ENCODE measurements at regions not wholly inside any gene's neighbourhood (a gene's known extent, or its start where the extent isn't known, plus 50 kb on each side); places are given as distances from the start of the nearest gene placed in this dataset.
"Not testable (repeated sequence)": the region's sequence is repeated elsewhere in the genome, so short reads cannot be mapped to it uniquely, and the experiment has no call there.

DNA sequence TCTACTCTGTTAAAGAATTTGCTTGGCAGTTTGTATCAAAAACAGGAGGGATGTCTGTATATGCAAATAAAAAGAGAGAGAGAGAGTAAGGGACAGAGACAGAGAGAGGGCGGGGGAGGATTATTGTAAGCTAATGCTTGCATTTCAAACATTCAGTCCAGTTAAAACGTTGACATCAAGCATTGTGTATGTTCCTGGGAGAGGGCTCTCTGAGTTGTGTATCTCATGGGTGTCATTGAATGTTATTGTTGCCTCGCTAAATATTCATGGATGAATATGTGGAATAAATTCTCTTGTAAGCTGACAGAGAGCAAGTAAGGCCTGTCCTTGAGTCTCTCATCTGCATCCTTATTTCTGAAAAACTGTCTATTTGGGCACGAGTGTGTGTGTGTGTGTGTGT is 78.8 kb upstream of the VRK1 start:
- H3K4me3 ChIP-seq (ENCODE audit: low read length): no peak overlapping the region
- TF ChIP-seq ZNF274 (IDR thresholded peaks at IDR 0.05; ENCODE audit: low read depth, low read length): no peak

DNA sequence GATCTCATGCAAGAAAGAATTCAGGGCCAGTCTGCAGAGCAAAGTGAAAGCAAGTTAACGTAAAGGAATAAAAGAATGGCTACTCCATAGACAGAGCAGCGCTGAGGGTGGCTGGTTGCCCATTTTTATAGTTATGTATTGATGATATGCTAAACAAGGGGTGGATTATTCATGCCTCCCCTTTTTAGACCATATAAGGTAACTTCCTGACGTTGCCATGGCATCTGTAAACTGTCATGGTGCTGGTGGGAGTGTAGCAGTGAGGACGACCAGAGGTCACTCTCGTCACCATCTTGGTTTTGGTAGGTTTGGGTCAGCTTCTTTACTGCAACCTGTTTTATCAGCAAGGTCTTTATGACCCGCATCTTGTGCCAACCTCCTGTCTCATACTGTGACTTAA is 76.5 kb upstream of the VRK1 start:
- not testable (repeated sequence) for H3K4me3 ChIP-seq (ENCODE audit: low read length)

DNA sequence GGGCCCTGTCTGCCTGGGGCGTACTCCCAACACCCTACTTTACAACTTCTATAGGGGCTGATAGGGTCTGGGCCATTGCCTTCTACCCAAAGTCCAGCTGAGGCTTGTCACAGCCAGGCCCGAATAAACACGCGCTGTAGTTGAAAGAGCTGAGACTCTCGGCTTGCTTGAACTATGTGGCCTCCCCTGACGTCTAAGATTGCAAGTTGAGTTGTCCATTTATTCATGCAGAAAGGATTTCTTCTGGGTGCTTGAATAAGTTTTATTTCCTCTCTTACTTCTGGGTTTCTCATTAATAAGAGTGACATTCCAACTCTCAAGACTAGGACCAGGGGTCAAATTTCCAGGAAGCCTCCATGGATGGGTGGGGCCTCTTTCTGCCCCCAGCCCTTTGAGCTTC is 74.4 kb upstream of the VRK1 start:
- TF ChIP-seq ZNF274 (IDR thresholded peaks at IDR 0.05; ENCODE audit: low read depth, low read length): no peak
- H3K4me3 ChIP-seq (ENCODE audit: low read length): no peak overlapping the region

DNA sequence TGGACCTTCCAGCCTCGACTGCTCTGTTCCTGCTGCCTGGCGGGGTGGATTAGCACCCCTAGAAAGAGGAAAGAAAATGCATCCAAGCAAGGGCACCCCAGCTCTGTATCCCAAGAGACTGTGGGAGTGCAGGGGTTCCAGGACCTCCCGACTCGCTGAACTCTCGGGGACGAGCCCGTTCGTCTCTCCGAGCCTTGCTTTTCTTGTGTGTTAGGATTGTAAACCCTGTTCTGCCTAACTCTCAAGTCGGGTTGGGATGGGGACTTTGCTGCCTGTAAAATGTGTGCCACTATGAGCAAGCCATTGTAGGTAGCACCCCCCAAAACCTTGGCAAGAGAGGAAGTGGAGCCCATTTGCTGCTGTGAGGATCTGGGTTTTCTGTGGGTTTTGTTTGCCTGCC is 73.2 kb upstream of the VRK1 start:
- no peak overlapping the region for H3K4me3 ChIP-seq (ENCODE audit: low read length)
- no peak for TF ChIP-seq ZNF274 (IDR thresholded peaks at IDR 0.05; ENCODE audit: low read depth, low read length)

DNA sequence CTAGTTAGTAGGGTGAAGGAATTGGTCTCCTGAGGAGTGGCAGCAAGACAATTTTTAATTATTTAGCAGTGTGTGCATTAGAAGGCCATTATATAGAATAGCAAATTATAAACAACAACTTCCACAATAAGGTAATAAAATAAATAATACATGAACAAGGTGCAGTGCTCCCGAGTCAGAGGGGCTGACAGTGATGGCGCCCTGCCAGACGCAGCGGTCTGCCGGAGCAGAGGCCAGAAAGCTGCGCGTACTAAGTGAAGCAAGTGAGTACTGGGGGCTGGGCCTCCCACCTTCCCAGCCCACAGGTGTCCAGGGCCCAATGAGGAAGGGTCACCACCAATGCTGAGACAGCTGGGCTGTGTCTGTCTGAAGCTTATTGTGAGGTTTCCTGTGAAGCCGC is 72.0 kb upstream of the VRK1 start:
- no peak for TF ChIP-seq ZNF274 (IDR thresholded peaks at IDR 0.05; ENCODE audit: low read depth, low read length)

DNA sequence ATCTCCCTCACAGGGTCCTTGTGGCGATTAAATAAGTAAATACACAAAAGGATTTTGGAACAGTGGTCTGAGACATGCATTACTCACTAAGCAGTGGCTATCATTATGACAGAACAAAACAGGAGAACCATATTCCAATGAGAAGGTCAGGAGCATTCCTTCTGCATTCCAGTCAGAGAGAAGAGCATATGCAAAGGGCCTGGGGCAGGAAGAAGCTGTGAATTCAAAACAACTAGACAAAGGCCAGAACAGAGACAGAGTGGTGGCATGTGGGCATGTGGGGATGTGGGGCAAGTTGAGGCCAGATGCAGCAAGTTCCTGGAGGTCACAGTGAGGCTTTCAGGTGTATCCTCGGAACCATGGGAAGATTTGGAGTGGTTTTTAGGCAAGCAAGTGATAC is 70.1 kb upstream of the VRK1 start:
- no peak for TF ChIP-seq ZNF274 (IDR thresholded peaks at IDR 0.05; ENCODE audit: low read depth, low read length)
- no peak overlapping the region for H3K4me3 ChIP-seq (ENCODE audit: low read length)

More for the DNA sequence above, 72.0 kb upstream of the VRK1 start:
- H3K4me3 ChIP-seq (ENCODE audit: low read length): no peak overlapping the region

DNA sequence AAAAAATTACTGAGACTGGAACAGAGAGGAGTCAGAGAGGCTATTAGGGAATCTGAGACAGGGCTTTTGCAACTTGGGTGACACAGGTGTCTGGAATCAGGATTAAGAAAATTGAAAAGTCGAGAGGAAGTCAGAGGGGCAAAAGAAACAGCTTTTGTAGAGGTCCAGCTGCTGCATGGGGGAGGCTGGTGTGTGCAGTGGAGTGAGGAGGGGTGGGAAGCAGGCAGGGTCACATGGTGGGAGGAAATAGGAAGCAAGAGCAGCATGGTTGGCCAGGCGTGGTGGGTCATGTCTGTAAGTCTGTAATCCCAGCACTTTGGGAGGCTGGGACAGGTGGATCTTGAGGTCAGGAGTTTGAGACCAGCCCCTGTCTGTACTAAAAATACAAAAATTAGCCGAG is 69.7 kb upstream of the VRK1 start:
- TF ChIP-seq ZNF274 (IDR thresholded peaks at IDR 0.05; ENCODE audit: low read depth, low read length): no peak
- no peak overlapping the region for H3K4me3 ChIP-seq (ENCODE audit: low read length)

DNA sequence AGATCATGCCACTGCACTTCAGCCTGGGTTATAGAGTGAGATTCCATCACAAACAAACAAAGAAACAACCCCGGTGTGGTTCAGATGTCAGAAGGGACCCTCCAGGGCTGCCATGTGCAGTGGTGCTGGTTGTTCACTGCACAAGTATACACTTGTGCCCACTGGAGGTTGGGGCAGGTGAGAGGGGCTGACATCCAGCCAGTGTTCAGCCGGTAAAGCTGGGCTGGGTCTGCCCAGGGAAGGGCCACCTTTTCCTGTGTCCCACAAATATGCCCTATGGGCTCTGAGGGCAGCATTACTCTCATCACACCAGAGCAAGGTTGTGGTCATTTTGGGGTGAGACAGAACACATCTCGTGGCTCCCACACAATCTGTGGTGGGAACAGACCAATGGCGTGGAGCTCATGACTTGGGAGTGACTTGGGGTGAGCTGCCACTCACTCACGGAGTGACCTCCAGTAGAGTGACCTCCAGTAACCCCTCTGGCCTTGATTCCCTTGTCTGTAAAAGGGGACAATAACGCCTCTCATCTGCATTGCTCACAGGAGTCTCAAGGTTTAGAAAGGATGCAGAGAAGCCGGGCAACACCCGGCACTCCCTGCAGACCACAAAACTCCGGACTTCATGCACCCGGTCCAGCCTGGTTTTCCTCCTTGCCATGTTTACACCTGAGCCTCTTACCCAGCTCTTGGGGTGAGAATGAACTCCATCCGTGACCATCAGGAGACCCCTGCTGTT is 69.0 kb upstream of the VRK1 start:
- H3K4me3 ChIP-seq (ENCODE audit: low read length): no peak overlapping the region
- no peak for TF ChIP-seq ZNF274 (IDR thresholded peaks at IDR 0.05; ENCODE audit: low read depth, low read length)

DNA sequence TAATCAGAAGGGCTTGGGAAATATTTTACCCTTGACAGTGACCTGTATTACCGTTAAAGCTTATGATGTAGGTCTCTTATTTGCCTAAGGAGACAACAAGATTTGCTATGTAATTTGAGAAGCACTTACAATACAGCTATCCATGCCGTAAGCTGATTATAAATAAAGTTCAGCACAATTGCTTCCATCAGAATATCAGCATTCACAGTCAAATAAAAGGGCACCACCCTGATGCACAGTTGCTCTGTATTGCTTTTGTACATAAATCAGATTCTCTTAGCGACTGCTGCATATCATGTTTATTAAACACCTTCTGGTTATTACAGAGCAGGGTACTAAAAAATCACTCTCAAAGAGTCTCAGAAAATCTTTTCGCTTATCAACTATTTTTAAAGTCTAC is 67.3 kb upstream of the VRK1 start:
- H3K4me3 ChIP-seq (ENCODE audit: low read length): no peak overlapping the region
- TF ChIP-seq ZNF274 (IDR thresholded peaks at IDR 0.05; ENCODE audit: low read depth, low read length): no peak

DNA sequence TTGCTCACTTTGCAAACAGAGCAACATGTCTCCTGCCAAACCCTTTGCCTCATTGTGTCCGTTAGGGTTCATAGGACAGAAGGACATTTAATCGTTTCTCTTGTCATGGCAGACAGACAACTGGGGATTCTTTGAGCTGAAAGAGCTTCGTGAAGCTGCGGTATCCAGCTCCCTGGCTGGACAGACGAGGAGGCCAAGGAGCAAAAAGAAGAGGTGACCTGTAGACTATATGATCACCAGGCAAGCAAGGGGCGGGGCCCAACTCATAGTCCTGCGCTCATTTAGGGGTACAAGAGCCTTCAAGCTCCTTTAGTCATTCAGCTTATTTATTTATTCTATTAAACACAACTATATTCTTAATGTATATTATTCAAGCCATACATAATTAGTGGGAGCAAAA is 66.8 kb upstream of the VRK1 start:
- no peak for TF ChIP-seq ZNF274 (IDR thresholded peaks at IDR 0.05; ENCODE audit: low read depth, low read length)
- H3K4me3 ChIP-seq (ENCODE audit: low read length): no peak overlapping the region

DNA sequence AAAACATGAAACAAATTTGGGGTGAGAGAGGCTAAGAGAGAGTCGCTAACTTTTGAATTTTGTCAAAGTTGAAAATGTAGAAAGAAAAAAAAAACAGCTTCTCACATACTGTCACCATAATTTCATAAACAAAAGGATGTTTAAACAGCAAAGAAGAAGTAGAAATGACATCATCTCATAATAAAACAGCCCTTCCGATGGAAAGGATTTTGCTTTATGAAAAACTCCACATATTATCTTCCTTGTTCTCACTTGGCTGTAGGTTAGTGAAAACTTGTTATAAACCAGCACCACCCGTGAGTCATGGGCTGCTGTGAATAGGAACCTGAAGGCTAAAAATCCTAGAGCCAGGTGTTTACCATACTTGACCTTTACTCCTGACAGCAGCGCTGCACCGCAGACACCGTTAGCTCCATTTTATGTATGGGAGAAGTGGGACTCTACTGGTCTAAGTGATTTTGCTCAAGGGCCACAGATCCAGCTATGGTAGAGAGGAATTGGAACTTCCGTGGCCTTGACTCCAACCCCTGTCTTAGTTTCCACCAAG is 63.0 kb upstream of the VRK1 start:
- no peak overlapping the region for H3K4me3 ChIP-seq (ENCODE audit: low read length)
- no peak for TF ChIP-seq ZNF274 (IDR thresholded peaks at IDR 0.05; ENCODE audit: low read depth, low read length)

DNA sequence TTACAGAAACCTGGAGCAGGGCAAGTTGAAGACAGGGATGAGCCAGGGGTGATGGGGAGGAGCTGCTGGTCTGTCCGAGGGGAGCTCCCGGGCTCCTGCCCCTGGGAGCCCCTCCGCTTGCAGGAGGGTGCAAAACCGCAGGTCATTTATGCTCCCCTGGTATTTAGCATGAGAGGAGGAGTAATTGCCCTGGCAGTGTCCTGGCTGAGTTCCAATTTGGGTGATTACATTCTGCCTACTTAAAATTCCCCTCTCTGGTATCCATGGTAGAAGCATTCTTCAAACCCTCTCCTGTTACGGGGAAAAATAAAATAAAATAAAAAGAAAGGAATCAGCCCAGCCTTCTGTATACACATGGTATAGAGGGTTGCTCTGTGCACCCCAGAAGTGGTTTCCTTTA is 61.7 kb upstream of the VRK1 start:
- no peak for TF ChIP-seq ZNF274 (IDR thresholded peaks at IDR 0.05; ENCODE audit: low read depth, low read length)
- H3K4me3 ChIP-seq (ENCODE audit: low read length): no peak overlapping the region

DNA sequence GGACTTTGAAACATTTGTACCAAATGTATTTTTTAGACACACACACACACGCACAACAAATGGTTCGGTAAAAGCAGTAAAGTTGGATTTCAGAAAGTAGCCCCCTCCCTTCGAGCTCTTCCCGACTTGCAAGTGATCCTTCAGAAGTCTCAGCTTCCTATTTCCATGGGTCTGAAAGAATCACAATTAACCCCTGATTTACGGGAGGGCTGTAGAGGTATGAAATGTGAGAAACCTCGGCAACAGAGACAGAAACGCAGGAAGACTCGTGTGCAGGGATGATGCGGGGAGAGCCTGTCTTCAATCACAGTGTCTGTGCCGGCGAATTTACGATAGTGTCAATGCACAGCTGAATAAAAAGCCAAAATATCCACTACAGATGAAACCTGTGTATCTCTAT is 60.7 kb upstream of the VRK1 start:
- TF ChIP-seq ZNF274 (IDR thresholded peaks at IDR 0.05; ENCODE audit: low read depth, low read length): no peak
- H3K4me3 ChIP-seq (ENCODE audit: low read length): no peak overlapping the region

DNA sequence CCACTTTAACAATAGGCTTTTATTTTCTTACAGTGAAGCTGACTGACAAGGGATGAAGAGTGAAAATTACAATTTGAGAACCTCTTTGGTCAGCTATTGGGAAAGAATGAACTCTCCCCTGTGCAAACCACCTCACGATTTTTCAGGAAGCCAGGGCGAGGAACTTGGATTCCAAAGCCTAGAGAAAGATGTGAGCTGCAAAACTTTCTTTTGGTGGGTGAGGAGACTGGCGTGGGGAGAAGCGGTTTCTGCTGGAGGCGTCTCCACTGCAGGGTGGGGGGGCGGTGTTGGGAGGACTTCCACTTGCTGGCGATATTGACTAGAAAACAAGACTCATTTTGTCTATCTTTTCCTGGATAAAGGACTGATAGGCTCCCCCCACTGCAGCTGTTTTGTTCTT is 59.3 kb upstream of the VRK1 start:
- H3K4me3 ChIP-seq (ENCODE audit: low read length): no peak overlapping the region
- TF ChIP-seq ZNF274 (IDR thresholded peaks at IDR 0.05; ENCODE audit: low read depth, low read length): no peak

DNA sequence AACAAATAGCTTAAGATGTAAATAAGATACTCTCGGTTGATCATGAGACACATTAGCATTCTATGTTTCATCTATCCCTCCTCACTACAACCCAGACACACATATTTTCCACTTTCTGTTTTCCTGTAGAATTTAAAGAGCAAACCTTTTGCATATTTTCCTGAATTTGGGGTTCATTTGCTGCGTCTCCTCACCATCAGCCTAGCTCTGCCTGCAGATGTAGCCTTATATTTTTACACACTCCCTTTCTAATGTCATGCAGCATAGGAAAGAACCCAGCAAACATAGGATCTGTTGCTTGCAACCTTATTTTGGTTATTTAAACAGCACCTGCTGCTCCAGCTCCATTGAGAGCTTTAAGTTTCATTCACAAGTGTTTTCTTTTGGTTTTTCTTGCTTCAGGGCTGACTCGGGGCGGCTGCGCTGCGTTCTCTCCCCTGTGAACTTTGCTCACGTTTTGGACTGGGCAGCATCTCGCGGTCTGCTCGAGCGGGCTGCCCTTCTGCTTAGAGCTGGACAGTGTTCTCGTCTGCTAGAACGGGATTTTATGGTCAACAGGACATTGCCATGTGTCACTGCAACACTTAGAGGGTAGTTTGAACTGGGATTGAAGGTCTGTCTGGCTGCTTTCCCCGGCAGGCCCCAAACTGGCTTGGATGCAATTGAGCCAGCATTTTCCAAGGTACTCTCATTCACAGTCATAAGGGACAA is 57.8 kb upstream of the VRK1 start:
- TF ChIP-seq ZNF274 (IDR thresholded peaks at IDR 0.05; ENCODE audit: low read depth, low read length): no peak
- no peak overlapping the region for H3K4me3 ChIP-seq (ENCODE audit: low read length)
